Thymus (tissue), 11 donors: ENCODE measurements at regions not wholly inside any gene's neighbourhood (a gene's known extent, or its start where the extent isn't known, plus 50 kb on each side); places are given as distances from the start of the nearest gene placed in this dataset.

Experiments used
- DNase-seq, 9 donors: peaks; one replicate each; pipeline ENCODE4 v3.0.0-alpha.2; 2013; ENCODE audit warnings: low spot score in 9 of 9, low read depth in 6 of 9, missing footprints in 1 of 9
- H3K27ac ChIP-seq, 2 donors: one replicate each; pipeline ENCODE4 v1.5.1; 2013; ENCODE audit warnings: control low read depth in 1 of 2, low read depth in 1 of 2, low read length in 1 of 2, mild to moderate bottlenecking in 1 of 2, moderate library complexity in 1 of 2
- H3K27me3 ChIP-seq, 2 donors: one replicate each; pipeline ENCODE4 v1.5.1; 2013; ENCODE audit warnings: low read length in 1 of 2; ENCODE audit not compliant: control insufficient read depth in 2 of 2, insufficient read depth in 1 of 2
- H3K36me3 ChIP-seq, 2 donors: one replicate each; pipeline ENCODE4 v1.5.1; 2013; ENCODE audit warnings: low read length in 1 of 2, mild to moderate bottlenecking in 1 of 2, moderate library complexity in 1 of 2; ENCODE audit not compliant: control insufficient read depth in 2 of 2, insufficient read depth in 2 of 2
- H3K4me1 ChIP-seq, 2 donors: one replicate each; pipeline ENCODE4 v1.5.1; 2013; ENCODE audit warnings: low read length in 2 of 2; ENCODE audit not compliant: control insufficient read depth in 2 of 2, insufficient read depth in 2 of 2
- H3K4me3 ChIP-seq, 2 donors: one replicate each; pipeline ENCODE4 v1.5.1; 2013; ENCODE audit warnings: low read length in 2 of 2, control low read depth in 1 of 2, mild to moderate bottlenecking in 1 of 2
- H3K9me3 ChIP-seq, 2 donors: one replicate each; pipeline ENCODE4 v1.5.1; 2013; ENCODE audit warnings: low read length in 1 of 2, mild to moderate bottlenecking in 1 of 2; ENCODE audit not compliant: control insufficient read depth in 2 of 2, insufficient read depth in 1 of 2
- WGBS: extraction: QIAGEN DNeasy Blood & Tissue Kit; methylation state at CpG from one replicate; pipeline ENCODE4 v1.1.7; 2013; 5-methylcytosine and 5-hydroxymethylcytosine counted together
- donor health status: healthy.

DNA sequence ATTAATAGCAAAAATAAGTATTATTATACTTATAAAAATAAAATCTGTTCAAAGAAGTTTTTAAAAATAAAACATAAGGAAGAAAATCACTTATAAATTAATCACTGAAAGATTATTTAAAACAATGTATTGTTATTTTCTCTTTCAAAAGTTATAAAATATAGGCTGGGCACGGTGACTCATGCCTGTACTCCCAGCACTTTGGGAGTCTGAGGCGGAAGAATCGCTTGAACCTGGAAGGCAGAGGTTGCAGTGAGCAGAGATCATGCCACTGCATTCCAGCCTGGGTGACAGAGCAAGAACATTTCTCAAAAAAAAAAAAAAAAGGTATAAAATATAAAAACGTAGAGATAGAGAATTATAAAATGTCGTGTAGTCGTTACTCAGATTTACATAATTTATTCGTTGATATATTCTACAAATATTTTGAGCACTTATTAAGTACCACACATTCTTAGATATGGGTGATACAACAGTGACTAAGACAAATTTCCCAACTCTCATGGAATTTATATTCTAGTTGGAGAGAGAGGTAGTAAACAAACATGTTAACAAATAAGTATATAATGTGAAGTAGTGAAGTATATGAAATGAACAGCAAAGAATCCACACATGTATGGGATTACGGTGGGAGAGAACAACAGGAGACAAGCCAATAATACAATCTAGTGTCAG lies 1030.0 kb downstream of the SORCS1 start:
- no peak overlapping the region for H3K27ac ChIP-seq
- H3K4me3 ChIP-seq = no peak overlapping the region
- no peaks in the 10 kb centered on the region for H3K36me3 ChIP-seq
- DNase-seq = no peak
- H3K4me1 ChIP-seq = no peaks in the 10 kb centered on the region
- no peaks in the 10 kb centered on the region for H3K9me3 ChIP-seq
- WGBS = 87% methylated on average over 8 of the region's 8 CpGs
- no peaks in the 10 kb centered on the region for H3K27me3 ChIP-seq

GRCh38 chr10:106133451-106133850 lies 1031.1 kb downstream of the SORCS1 start:
- H3K9me3 ChIP-seq = no peaks in the 10 kb centered on the region
- no peaks in the 10 kb centered on the region for H3K27me3 ChIP-seq
- H3K4me3 ChIP-seq = no peak overlapping the region
- no peaks in the 10 kb centered on the region for H3K4me1 ChIP-seq
- WGBS = 67% methylated on average over 2 of the region's 2 CpGs
- DNase-seq = no peak
- no peak overlapping the region for H3K27ac ChIP-seq
- no peaks in the 10 kb centered on the region for H3K36me3 ChIP-seq

DNA sequence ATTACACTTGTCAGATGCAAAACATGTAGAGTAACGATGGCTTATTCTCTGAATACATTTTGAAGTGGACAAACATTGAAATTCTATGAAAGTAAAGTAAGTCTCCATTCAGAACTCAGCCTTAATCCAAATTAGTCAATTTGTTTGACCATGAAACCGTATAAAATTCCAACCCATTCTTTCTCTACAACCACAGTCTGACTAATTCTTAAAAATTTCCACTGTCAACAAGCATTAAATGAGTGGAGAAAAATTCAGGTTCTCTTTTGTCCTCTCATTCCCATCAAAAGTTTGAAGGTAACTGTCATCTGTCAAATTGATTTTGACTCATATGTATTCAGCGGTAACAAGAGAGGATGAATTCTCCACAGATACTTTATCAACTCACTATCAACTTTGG lies 1031.5 kb downstream of the SORCS1 start:
- no peak for DNase-seq
- H3K27me3 ChIP-seq = no peaks in the 10 kb centered on the region
- no peaks in the 10 kb centered on the region for H3K4me1 ChIP-seq
- H3K9me3 ChIP-seq = no peaks in the 10 kb centered on the region
- no peaks in the 10 kb centered on the region for H3K36me3 ChIP-seq
- no peak overlapping the region for H3K27ac ChIP-seq
- H3K4me3 ChIP-seq = no peak overlapping the region
- WGBS = 77% methylated on average over 3 of the region's 3 CpGs

GRCh38 chr10:106114656-106115186 lies 1049.8 kb downstream of the SORCS1 start:
- Histone ChIP-seq H3K4me3 (no peak overlapping the region), H3K36me3 (no peaks in the 10 kb centered on the region), H3K27me3 (no peaks in the 10 kb centered on the region), H3K9me3 (peaks cover 0 to 11% of the 10 kb centered on the region in 2 donors), H3K4me1 (no peaks in the 10 kb centered on the region), H3K27ac (no peak overlapping the region)
- DNase-seq = no peak
- WGBS = 95% methylated on average over 8 of the region's 8 CpGs

DNA sequence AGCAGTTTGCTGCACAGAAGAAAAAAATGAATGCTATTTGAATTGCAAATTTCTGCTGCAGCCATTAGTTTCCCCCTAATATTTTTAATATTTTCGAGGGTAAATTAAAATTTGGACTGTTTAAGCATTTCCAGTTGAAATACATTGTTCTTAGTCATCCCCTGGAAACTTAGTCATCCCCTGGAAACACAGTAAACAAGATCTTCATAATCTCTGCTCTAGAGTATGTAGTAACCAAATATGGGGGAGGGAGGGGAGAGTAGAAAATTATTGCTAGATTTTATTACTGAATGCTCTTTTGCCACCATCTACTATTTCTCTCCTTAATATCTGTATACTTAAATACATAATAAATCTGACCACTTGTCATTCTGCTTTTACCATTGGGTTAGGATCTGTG lies 1053.3 kb downstream of the SORCS1 start:
- WGBS = 58% methylated on average over 1 of the region's 1 CpG
- Histone ChIP-seq H3K4me1 (no peaks in the 10 kb centered on the region), H3K27me3 (no peaks in the 10 kb centered on the region), H3K9me3 (peaks cover 0 to 11% of the 10 kb centered on the region in 2 donors), H3K4me3 (no peak overlapping the region), H3K27ac (no peak overlapping the region), H3K36me3 (no peaks in the 10 kb centered on the region)
- no peak for DNase-seq

DNA sequence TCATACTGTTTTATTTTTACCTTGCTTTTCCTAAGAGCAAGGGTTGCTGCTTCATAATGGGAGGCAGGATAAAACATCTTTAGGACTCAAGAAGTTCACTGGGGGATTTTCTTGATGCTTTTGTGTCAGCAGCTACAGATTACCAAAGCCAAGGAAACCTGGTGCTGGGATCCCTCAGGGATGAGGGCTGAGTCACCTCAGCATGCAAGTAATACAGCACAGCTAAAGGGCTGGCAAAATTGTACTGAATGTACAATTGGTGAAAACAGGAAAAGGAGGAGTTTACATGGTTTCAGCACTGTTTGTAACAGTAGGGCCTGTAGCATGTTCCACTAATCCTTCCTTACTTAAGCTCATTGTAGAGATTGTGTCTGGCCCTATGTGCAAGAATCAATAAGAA lies 1056.8 kb downstream of the SORCS1 start:
- Histone ChIP-seq H3K27ac (no peak overlapping the region), H3K27me3 (no peaks in the 10 kb centered on the region), H3K9me3 (no peaks in the 10 kb centered on the region), H3K4me1 (no peaks in the 10 kb centered on the region), H3K4me3 (no peak overlapping the region), H3K36me3 (no peaks in the 10 kb centered on the region)
- DNase-seq = no peak

- WGBS = 97% methylated on average over 2 of the region's 2 CpGs
- Histone ChIP-seq H3K4me3 (no peak overlapping the region), H3K4me1 (no peaks in the 10 kb centered on the region), H3K9me3 (no peaks in the 10 kb centered on the region), H3K27me3 (no peaks in the 10 kb centered on the region), H3K27ac (no peak overlapping the region), H3K36me3 (no peaks in the 10 kb centered on the region)
- no peak for DNase-seq
Observed at GRCh38 chr10:106106114-106106513, 1058.4 kb downstream of the SORCS1 start.

DNA sequence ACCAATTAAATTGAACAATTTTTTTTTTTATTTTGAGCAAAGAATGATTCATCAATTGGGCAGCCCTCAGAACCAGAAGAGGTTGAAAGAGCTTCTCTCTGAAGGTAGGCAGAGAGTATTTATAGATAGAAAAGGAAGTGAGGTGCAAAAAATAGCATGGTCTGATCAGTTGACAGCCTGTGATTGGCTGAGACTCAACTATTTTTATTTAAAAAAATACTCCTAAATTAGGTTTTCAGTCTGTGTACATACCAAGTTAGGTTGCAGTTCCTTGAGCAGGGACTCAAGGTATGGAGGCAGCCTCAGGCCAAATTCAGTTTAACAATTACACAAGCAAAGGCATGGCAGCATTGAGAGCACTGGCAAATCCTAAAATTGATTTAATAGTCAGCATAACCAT lies 1074.7 kb downstream of the SORCS1 start:
- no peaks in the 10 kb centered on the region for H3K9me3 ChIP-seq
- DNase-seq = no peak
- H3K27me3 ChIP-seq = no peaks in the 10 kb centered on the region
- no peaks in the 10 kb centered on the region for H3K4me1 ChIP-seq
- no peak overlapping the region for H3K4me3 ChIP-seq
- H3K27ac ChIP-seq = no peak overlapping the region
- H3K36me3 ChIP-seq = no peaks in the 10 kb centered on the region

- DNase-seq = no peak
- no peaks in the 10 kb centered on the region for H3K36me3 ChIP-seq
- 98% methylated on average over 1 of the region's 1 CpG for WGBS
- H3K9me3 ChIP-seq = no peaks in the 10 kb centered on the region
- no peaks in the 10 kb centered on the region for H3K27me3 ChIP-seq
- no peak overlapping the region for H3K4me3 ChIP-seq
- H3K27ac ChIP-seq = no peak overlapping the region
- H3K4me1 ChIP-seq = no peaks in the 10 kb centered on the region
Observed at GRCh38 chr10:106086391-106086790, 1078.1 kb downstream of the SORCS1 start.
